Activated CD4-positive, alpha-beta T cell treated with anti-CD3 and anti-CD28 coated beads, Interleukin-2, amount 10 ng/mL, durations not matched to agents 7 days and 5 days (primary cell): ENCODE measurements at regions not wholly inside any gene's neighbourhood (a gene's known extent, or its start where the extent isn't known, plus 50 kb on each side); places are given as distances from the start of the nearest gene placed in this dataset.

ENCODE experiments used
- CTCF ChIA-PET: fragments of 350-600 bp; sonication (Branson Sonifier 250); formaldehyde crosslinking; loops from one replicate; lab custom pipeline; 2021; ENCODE audit warnings: antibody characterized with exemption; lab: Charles Lee
- POLR2A ChIA-PET: fragments of 350-600 bp; sonication (Branson Sonifier 250); formaldehyde crosslinking; loops from one replicate; lab custom pipeline; 2021; ENCODE audit warnings: antibody characterized with exemption; lab: Charles Lee
- DNase-seq: peaks from one replicate; pipeline ENCODE4 v3.0.0-alpha.2; 2020
- H3K27ac Mint-ChIP-seq: one replicate; pipeline ENCODE4 v1.8.0; 2021; ENCODE audit warnings: mild to moderate bottlenecking, moderate library complexity, mixed read lengths
- H3K27me3 Mint-ChIP-seq: one replicate; pipeline ENCODE4 v1.8.0; 2021; ENCODE audit warnings: mixed read lengths
- H3K36me3 Mint-ChIP-seq: one replicate; pipeline ENCODE4 v1.8.0; 2021; ENCODE audit warnings: low read depth, mixed read lengths
- H3K4me1 Mint-ChIP-seq: one replicate; pipeline ENCODE4 v1.8.0; 2021; ENCODE audit warnings: mixed read lengths
- H3K4me3 Mint-ChIP-seq: one replicate; pipeline ENCODE4 v1.8.0; 2021; ENCODE audit warnings: mild to moderate bottlenecking, moderate library complexity, mixed read lengths
- H3K9me3 Mint-ChIP-seq: one replicate; pipeline ENCODE4 v1.8.0; 2021; ENCODE audit warnings: mixed read lengths

- Mint-ChIP-seq H3K4me1 (peaks cover 3% of the 10 kb centered on the region), H3K4me3 (no peak overlapping the region), H3K9me3 (peaks cover 8% of the 10 kb centered on the region), H3K27ac (no peak overlapping the region), H3K27me3 (peaks cover 13% of the 10 kb centered on the region), H3K36me3 (no peaks in the 10 kb centered on the region)
- no peak for DNase-seq
- CTCF ChIA-PET, result no interaction called here
- POLR2A ChIA-PET, result no interaction called here
Measured at GRCh38 chr5:135662683-135663082, 83.9 kb upstream of the CXCL14 start.

DNA sequence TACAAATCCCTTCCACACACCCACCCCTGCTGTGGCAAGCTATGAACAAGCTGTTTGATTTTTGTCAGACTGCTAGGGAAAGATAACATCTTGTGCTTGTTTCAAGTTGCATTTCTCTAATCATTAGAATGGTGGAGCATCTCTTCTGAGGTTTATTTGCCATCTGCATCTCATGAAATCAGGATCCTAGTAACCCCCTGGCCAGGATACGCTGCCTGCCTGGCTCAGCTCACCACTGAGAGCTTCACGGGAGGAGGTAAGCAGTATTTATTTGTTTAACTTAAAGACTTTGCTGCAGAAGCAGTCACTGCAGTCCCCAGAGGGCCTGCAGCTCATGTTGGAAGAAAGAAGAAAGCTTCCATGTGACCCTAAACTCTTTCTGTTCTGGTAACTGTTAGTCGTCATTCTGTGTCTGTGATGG, 83.3 kb upstream of the CXCL14 start:
- POLR2A ChIA-PET, result no interaction called here
- DNase-seq, result no peak
- Mint-ChIP-seq H3K27ac (no peak overlapping the region), H3K27me3 (peaks cover 13% of the 10 kb centered on the region), H3K4me1 (no peaks in the 10 kb centered on the region), H3K9me3 (peaks cover 8% of the 10 kb centered on the region), H3K36me3 (no peaks in the 10 kb centered on the region), H3K4me3 (no peak overlapping the region)
- CTCF ChIA-PET, result no interaction called here

DNA sequence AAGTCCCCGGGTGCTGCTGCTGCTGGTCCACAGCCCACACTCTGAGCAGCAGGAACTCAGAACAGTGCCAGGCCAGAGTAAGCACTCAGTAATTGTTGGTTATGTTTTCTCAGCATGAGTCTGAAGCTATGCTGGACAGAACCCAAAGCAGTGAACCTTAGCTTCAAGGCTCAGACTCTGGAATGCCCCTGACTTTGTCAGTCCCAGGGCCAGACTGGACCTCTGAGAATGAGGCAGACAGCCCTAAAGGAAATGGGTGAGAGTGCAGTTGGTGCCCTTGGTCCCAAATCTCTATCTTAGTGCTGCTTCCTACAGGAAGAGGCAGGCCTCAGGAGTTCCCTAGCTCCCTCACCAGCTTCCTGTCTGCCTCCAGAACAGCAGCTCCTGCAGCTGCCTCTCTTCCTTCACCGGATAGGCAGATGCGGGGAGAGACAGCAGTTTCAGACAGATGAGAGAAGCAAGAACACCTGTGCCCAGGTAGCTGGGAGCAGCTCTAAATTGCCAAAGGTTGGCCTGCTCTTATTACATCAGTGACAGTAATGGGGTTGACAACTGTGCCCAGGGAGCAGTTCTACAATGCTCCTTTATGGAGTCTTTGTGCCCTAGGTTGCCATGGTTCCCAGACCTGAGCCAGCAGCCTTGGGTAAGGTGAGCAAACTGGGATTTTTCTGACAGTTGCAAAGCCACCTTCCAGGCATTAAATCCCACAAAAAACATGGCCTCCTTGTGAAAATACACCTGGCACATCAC, 82.2 kb upstream of the CXCL14 start:
- Mint-ChIP-seq H3K36me3 (no peaks in the 10 kb centered on the region), H3K4me1 (no peaks in the 10 kb centered on the region), H3K27me3 (peaks cover 8% of the 10 kb centered on the region), H3K4me3 (no peak overlapping the region), H3K9me3 (peaks cover 8% of the 10 kb centered on the region), H3K27ac (no peak overlapping the region)
- POLR2A ChIA-PET, result no interaction called here
- CTCF ChIA-PET, result no interaction called here
- no peak for DNase-seq

DNA sequence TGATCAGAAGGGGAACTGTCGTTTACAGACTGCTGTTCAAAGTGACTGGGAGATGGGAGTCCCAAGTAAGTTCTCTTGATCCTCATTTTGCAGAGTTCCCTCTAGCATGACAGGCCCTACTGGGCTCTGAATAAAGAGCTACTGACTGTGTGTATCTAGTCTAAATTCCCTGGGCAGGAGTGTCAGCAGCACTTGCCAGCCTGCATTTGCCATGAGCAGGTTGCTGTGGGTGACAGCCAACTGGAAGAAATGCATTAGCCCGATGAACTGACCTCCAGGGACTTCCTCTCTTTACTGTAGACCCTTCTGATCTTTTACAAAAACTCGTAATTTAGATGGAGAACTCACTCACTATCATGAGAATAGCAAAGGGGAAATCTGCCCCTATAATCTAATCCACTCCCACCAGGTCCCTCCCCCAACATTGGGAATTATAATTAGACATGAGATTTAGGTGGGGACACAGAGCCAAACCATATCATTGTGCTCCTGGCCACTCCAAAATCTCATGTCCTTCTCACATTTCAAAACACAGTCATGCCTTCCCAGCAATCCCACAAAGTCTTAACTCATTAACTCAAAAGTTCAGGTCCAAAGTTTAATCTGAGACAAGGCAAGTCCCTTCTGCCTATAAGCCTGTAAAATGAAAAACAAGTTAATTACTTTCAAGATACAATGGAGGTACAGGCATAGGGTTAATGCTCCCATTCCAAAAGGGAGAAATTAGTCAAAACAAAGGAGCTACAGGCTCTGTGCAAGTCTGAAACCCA, 78.9 kb upstream of the CXCL14 start:
- Mint-ChIP-seq H3K27me3 (peaks cover 2% of the 10 kb centered on the region), H3K27ac (no peak overlapping the region), H3K9me3 (peaks cover 8% of the 10 kb centered on the region), H3K4me3 (no peak overlapping the region), H3K36me3 (no peaks in the 10 kb centered on the region), H3K4me1 (no peaks in the 10 kb centered on the region)
- ChIA-PET POLR2A (no interaction called here), CTCF (no interaction called here)
- no peak for DNase-seq

GRCh38 chr5:135655468-135655815, 76.7 kb upstream of the CXCL14 start:
- DNase-seq, result no peak
- Mint-ChIP-seq H3K36me3 (no peaks in the 10 kb centered on the region), H3K4me3 (no peak overlapping the region), H3K4me1 (no peaks in the 10 kb centered on the region), H3K9me3 (peaks cover 8% of the 10 kb centered on the region), H3K27ac (no peak overlapping the region), H3K27me3 (no peaks in the 10 kb centered on the region)
- POLR2A ChIA-PET, result no interaction called here
- CTCF ChIA-PET, result no interaction called here

DNA sequence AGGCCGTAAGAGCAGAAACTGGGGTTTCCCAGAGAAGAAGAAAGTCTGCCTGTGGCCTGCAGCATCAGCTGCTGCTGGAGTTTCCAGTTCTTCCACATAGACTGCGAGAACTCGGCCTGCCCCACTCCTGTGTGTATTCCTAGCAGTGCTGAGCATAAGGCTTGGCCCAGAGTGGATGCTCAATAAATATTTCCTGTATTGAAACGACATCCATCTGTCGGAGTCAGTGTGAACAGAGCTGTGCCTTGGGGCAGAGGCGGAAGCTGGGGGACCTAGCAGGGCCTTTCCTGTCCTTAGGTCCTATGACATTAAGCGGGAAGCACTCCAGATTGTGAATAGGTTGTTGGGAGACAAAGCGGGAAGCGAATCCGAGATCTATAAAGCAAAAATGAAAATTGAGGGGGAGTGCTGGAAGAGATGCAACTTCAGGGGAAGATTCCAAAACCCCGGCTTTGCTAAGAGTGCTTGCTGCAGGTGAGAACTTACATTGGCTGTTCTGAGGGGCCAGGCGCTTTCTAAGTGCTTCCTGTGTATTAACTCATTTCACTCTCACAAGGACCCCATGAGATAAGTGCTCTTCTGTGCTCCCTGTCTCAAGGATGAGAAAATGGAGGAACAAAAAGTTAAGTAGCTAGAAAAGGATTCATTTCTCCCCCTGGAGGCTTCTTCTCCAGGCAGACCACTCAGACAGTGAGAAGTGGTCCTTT, 76.1 kb upstream of the CXCL14 start:
- H3K9me3 Mint-ChIP-seq, result peaks cover 8% of the 10 kb centered on the region
- no peaks in the 10 kb centered on the region for H3K27me3 Mint-ChIP-seq
- no peak overlapping the region for H3K27ac Mint-ChIP-seq
- H3K36me3 Mint-ChIP-seq, result no peaks in the 10 kb centered on the region
- no peak overlapping the region for H3K4me3 Mint-ChIP-seq
- DNase-seq, result no peak
- ChIA-PET CTCF (no interaction called here), POLR2A (no interaction called here)
- H3K4me1 Mint-ChIP-seq, result no peaks in the 10 kb centered on the region

DNA sequence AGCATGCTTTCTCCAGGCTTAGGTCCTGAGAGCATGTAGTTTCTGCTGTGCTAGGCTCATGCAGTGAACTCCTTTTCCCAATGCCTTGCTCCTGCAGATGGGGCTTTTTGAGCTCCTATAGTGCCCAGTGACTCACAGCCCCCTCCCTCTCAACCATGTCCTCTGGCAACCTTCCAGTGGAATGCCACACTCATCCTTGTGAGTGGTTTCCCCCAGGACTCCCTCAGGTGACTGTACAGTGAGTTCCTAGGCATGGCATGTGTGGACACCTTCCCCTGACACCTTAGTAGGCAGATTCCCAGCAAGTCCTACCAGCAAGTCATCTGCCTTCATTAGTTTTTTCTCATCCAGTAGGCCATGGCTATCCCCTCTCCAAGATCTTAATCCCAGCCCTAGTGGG, 72.4 kb upstream of the CXCL14 start:
- no peak for DNase-seq
- Mint-ChIP-seq H3K4me3 (no peak overlapping the region), H3K9me3 (no peaks in the 10 kb centered on the region), H3K27me3 (no peaks in the 10 kb centered on the region), H3K36me3 (no peaks in the 10 kb centered on the region), H3K27ac (no peak overlapping the region), H3K4me1 (no peaks in the 10 kb centered on the region)
- CTCF ChIA-PET, result no interaction called here
- POLR2A ChIA-PET, result no interaction called here

DNA sequence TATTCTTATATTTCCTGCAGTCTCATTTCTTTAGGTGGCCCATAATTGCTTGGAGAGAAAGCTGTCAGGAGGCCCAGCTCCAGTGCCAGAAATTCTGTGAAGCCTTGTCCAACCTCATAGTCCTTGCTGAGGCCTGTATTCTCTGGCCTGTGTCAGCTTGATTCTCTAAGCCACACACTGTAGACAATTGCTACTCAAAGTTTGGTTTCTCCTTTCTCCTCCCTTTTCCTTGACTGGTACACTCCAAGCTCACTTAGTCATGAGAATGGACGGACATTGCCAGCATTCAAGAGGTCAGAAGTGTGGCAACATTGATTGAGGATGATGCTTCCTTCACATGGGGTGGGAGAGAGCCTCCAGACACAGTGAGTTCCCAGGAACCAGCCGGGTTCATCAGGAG, 71.3 kb upstream of the CXCL14 start:
- Mint-ChIP-seq H3K4me1 (no peaks in the 10 kb centered on the region), H3K9me3 (no peaks in the 10 kb centered on the region), H3K4me3 (no peak overlapping the region), H3K27me3 (no peaks in the 10 kb centered on the region), H3K36me3 (no peaks in the 10 kb centered on the region), H3K27ac (no peak overlapping the region)
- ChIA-PET POLR2A (no interaction called here), CTCF (no interaction called here)
- no peak for DNase-seq

GRCh38 chr5:135649435-135649834, 70.6 kb upstream of the CXCL14 start:
- ChIA-PET CTCF (no interaction called here), POLR2A (no interaction called here)
- H3K27ac Mint-ChIP-seq, result no peak overlapping the region
- DNase-seq, result no peak
- H3K9me3 Mint-ChIP-seq, result no peaks in the 10 kb centered on the region
- H3K27me3 Mint-ChIP-seq, result no peaks in the 10 kb centered on the region
- no peaks in the 10 kb centered on the region for H3K4me1 Mint-ChIP-seq
- H3K4me3 Mint-ChIP-seq, result no peak overlapping the region
- no peaks in the 10 kb centered on the region for H3K36me3 Mint-ChIP-seq

- H3K36me3 Mint-ChIP-seq, result no peaks in the 10 kb centered on the region
- no peaks in the 10 kb centered on the region for H3K27me3 Mint-ChIP-seq
- no peaks in the 10 kb centered on the region for H3K9me3 Mint-ChIP-seq
- DNase-seq, result no peak
- CTCF ChIA-PET, result interaction anchor here (0.8 kb wide), 1 partner anchor 19 kb away, joined by 3 read pairs; no protein-coding TSS in a partner anchor
- H3K4me1 Mint-ChIP-seq, result no peaks in the 10 kb centered on the region
- POLR2A ChIA-PET, result no interaction called here
- no peak overlapping the region for H3K4me3 Mint-ChIP-seq
- H3K27ac Mint-ChIP-seq, result no peak overlapping the region
Measured at GRCh38 chr5:135648116-135648515, 69.3 kb upstream of the CXCL14 start.

- peaks cover 2% of the 10 kb centered on the region for H3K27me3 Mint-ChIP-seq
- no peak for DNase-seq
- POLR2A ChIA-PET, result interaction anchor here (0.6 kb wide), 1 partner anchor 20 kb away, joined by 5 read pairs; no protein-coding TSS in a partner anchor
- no peaks in the 10 kb centered on the region for H3K4me1 Mint-ChIP-seq
- no peak overlapping the region for H3K27ac Mint-ChIP-seq
- no peaks in the 10 kb centered on the region for H3K9me3 Mint-ChIP-seq
- H3K4me3 Mint-ChIP-seq, result no peak overlapping the region
- CTCF ChIA-PET, result no interaction called here
- H3K36me3 Mint-ChIP-seq, result no peaks in the 10 kb centered on the region
Measured at GRCh38 chr5:135645336-135646180, 66.8 kb upstream of the CXCL14 start.

DNA sequence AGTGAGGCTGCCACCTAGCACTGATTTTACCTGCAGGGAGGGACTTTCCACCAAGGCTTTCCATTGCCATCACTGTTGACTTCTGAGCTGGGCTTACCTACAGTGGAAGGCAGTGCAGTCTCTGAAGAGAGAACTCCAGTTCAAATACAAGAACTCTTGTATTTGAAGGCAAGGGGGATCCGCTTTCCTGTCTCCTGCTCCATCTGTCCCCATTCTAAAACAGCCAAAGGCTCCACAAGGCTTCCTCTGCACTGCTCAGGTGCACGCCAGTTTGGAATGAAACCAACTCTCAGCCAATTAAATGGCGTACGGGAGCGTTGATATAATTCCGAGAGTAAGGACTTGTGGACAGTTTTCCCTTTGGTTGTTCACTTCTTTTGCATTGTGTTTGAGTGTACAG, 66.0 kb upstream of the CXCL14 start:
- CTCF ChIA-PET, result no interaction called here
- H3K4me1 Mint-ChIP-seq, result no peaks in the 10 kb centered on the region
- POLR2A ChIA-PET, result interaction anchor here (0.6 kb wide), 1 partner anchor 19 kb away, joined by 5 read pairs; no protein-coding TSS in a partner anchor

More for the DNA sequence above, 66.0 kb upstream of the CXCL14 start:
- H3K27me3 Mint-ChIP-seq, result peaks cover 7% of the 10 kb centered on the region
- no peak for DNase-seq
- no peaks in the 10 kb centered on the region for H3K9me3 Mint-ChIP-seq
- no peak overlapping the region for H3K4me3 Mint-ChIP-seq
- H3K27ac Mint-ChIP-seq, result no peak overlapping the region
- no peaks in the 10 kb centered on the region for H3K36me3 Mint-ChIP-seq
